HUES48 (cell line): ENCODE measurements at regions not wholly inside any gene's neighbourhood (a gene's known extent, or its start where the extent isn't known, plus 50 kb on each side); places are given as distances from the start of the nearest gene placed in this dataset.
"Not testable (repeated sequence)": the region's sequence is repeated elsewhere in the genome, so short reads cannot be mapped to it uniquely, and the experiment has no call there.

ENCODE experiments used
- H3K27ac ChIP-seq: one replicate; pipeline ENCODE4 v1.7.0; 2013; ENCODE audit warnings: low read depth, low read length, inconsistent platforms
- H3K27me3 ChIP-seq: 2 replicates; pipeline ENCODE4 v1.6.1; 2013; ENCODE audit warnings: mild to moderate bottlenecking, low read length; ENCODE audit not compliant: control insufficient read depth, insufficient read depth
- H3K36me3 ChIP-seq: 2 replicates; pipeline ENCODE4 v1.6.1; 2013; ENCODE audit warnings: low read length; ENCODE audit not compliant: control insufficient read depth, insufficient read depth
- H3K4me1 ChIP-seq: 2 replicates; pipeline ENCODE4 v1.6.1; 2013; ENCODE audit warnings: mild to moderate bottlenecking, low read length; ENCODE audit not compliant: control insufficient read depth, insufficient read depth
- H3K4me3 ChIP-seq: 2 replicates; pipeline ENCODE4 v1.5.1; 2013; ENCODE audit warnings: mild to moderate bottlenecking, low read depth, low read length
- H3K9ac ChIP-seq: 2 replicates; pipeline ENCODE4 v1.6.1; 2013; ENCODE audit warnings: mild to moderate bottlenecking, low read depth, low read length, moderate library complexity
- H3K9me3 ChIP-seq: 2 replicates; pipeline ENCODE4 v1.6.1; 2013; ENCODE audit warnings: low read length; ENCODE audit not compliant: control insufficient read depth, insufficient read depth

GRCh38 chr19:28582344-28582743, 630.6 kb downstream of the UQCRFS1 start:
- H3K27ac ChIP-seq: no peak overlapping the region
- peaks cover 39% of the 10 kb centered on the region for H3K4me1 ChIP-seq
- no peak overlapping the region for H3K9ac ChIP-seq
- no peaks in the 10 kb centered on the region for H3K36me3 ChIP-seq
- H3K4me3 ChIP-seq: no peak overlapping the region
- H3K27me3 ChIP-seq: no peaks in the 10 kb centered on the region
- no peaks in the 10 kb centered on the region for H3K9me3 ChIP-seq

GRCh38 chr19:28581468-28581770, 631.5 kb downstream of the UQCRFS1 start:
- Histone ChIP-seq H3K27ac (peak overlapping the region; percentile 16), H3K4me1 (peaks cover 39% of the 10 kb centered on the region), H3K27me3 (no peaks in the 10 kb centered on the region), H3K36me3 (no peaks in the 10 kb centered on the region), H3K9ac (no peak overlapping the region), H3K9me3 (no peaks in the 10 kb centered on the region), H3K4me3 (no peak overlapping the region)

- H3K9ac ChIP-seq: no peak overlapping the region
- no peaks in the 10 kb centered on the region for H3K36me3 ChIP-seq
- H3K4me3 ChIP-seq: no peak overlapping the region
- no peaks in the 10 kb centered on the region for H3K27me3 ChIP-seq
- H3K4me1 ChIP-seq: peaks cover 38% of the 10 kb centered on the region
- no peak overlapping the region for H3K27ac ChIP-seq
- H3K9me3 ChIP-seq: no peaks in the 10 kb centered on the region
Measured at GRCh38 chr19:28578786-28579505, 634.0 kb downstream of the UQCRFS1 start.

- H3K9ac ChIP-seq: no peak overlapping the region
- no peaks in the 10 kb centered on the region for H3K36me3 ChIP-seq
- H3K9me3 ChIP-seq: no peaks in the 10 kb centered on the region
- no peak overlapping the region for H3K27ac ChIP-seq
- H3K4me1 ChIP-seq: peaks cover 31% of the 10 kb centered on the region
- H3K27me3 ChIP-seq: no peaks in the 10 kb centered on the region
- H3K4me3 ChIP-seq: no peak overlapping the region
Measured at GRCh38 chr19:28578208-28578607, 634.7 kb downstream of the UQCRFS1 start.

GRCh38 chr19:28577666-28578065, 635.3 kb downstream of the UQCRFS1 start:
- Histone ChIP-seq H3K4me1 (peaks cover 26% of the 10 kb centered on the region), H3K4me3 (no peak overlapping the region), H3K27ac (no peak overlapping the region), H3K9ac (no peak overlapping the region), H3K9me3 (no peaks in the 10 kb centered on the region), H3K27me3 (no peaks in the 10 kb centered on the region), H3K36me3 (no peaks in the 10 kb centered on the region)

- H3K27me3 ChIP-seq: no peaks in the 10 kb centered on the region
- no peak overlapping the region for H3K27ac ChIP-seq
- no peak overlapping the region for H3K4me3 ChIP-seq
- no peak overlapping the region for H3K9ac ChIP-seq
- peaks cover 22% of the 10 kb centered on the region for H3K4me1 ChIP-seq
- no peaks in the 10 kb centered on the region for H3K9me3 ChIP-seq
- H3K36me3 ChIP-seq: no peaks in the 10 kb centered on the region
Measured at GRCh38 chr19:28577233-28577632, 635.7 kb downstream of the UQCRFS1 start.

- H3K27ac ChIP-seq: no peak overlapping the region
- peaks cover 17% of the 10 kb centered on the region for H3K4me1 ChIP-seq
- no peaks in the 10 kb centered on the region for H3K27me3 ChIP-seq
- H3K9ac ChIP-seq: no peak overlapping the region
- H3K4me3 ChIP-seq: no peak overlapping the region
- H3K9me3 ChIP-seq: no peaks in the 10 kb centered on the region
- H3K36me3 ChIP-seq: no peaks in the 10 kb centered on the region
Measured at GRCh38 chr19:28575816-28576215, 637.1 kb downstream of the UQCRFS1 start.

GRCh38 chr19:28575312-28575711, 637.6 kb downstream of the UQCRFS1 start:
- peaks cover 16% of the 10 kb centered on the region for H3K4me1 ChIP-seq
- not testable (repeated sequence) for H3K9ac ChIP-seq, H3K36me3 ChIP-seq, H3K27me3 ChIP-seq, H3K27ac ChIP-seq, H3K4me3 ChIP-seq, H3K9me3 ChIP-seq

- Histone ChIP-seq H3K27ac (no peak overlapping the region), H3K4me3 (no peak overlapping the region), H3K36me3 (no peaks in the 10 kb centered on the region), H3K4me1 (peaks cover 7% of the 10 kb centered on the region), H3K9me3 (no peaks in the 10 kb centered on the region), H3K27me3 (no peaks in the 10 kb centered on the region), H3K9ac (no peak overlapping the region)
Measured at GRCh38 chr19:28574212-28574611, 638.7 kb downstream of the UQCRFS1 start.

- no peak overlapping the region for H3K4me3 ChIP-seq
- no peak overlapping the region for H3K27ac ChIP-seq
- H3K4me1 ChIP-seq: peaks cover 7% of the 10 kb centered on the region
- no peaks in the 10 kb centered on the region for H3K27me3 ChIP-seq
- H3K36me3 ChIP-seq: no peaks in the 10 kb centered on the region
- H3K9me3 ChIP-seq: no peaks in the 10 kb centered on the region
- no peak overlapping the region for H3K9ac ChIP-seq
Measured at GRCh38 chr19:28569132-28570131, 643.5 kb downstream of the UQCRFS1 start.

GRCh38 chr19:28567834-28568233, 645.1 kb downstream of the UQCRFS1 start:
- no peaks in the 10 kb centered on the region for H3K9me3 ChIP-seq
- H3K4me3 ChIP-seq: no peak overlapping the region
- peaks cover 7% of the 10 kb centered on the region for H3K4me1 ChIP-seq
- no peak overlapping the region for H3K27ac ChIP-seq
- H3K36me3 ChIP-seq: no peaks in the 10 kb centered on the region
- H3K9ac ChIP-seq: no peak overlapping the region
- no peaks in the 10 kb centered on the region for H3K27me3 ChIP-seq
